Lower leg skin (tissue), 4 donors: ENCODE measurements at regions not wholly inside any gene's neighbourhood (a gene's known extent, or its start where the extent isn't known, plus 50 kb on each side); places are given as distances from the start of the nearest gene placed in this dataset.

Experiments
- DNase-seq, 2 donors: peaks; one replicate each; pipeline ENCODE4 v3.0.0-alpha.2; 2019; ENCODE audit warnings: low spot score in 2 of 2
- H3K4me3 ChIP-seq: fragments of 200-600 bp; sonication (generic); 2 replicates; pipeline ENCODE4 v1.5.1; 2017; ENCODE audit warnings: mild to moderate bottlenecking, low read depth; ENCODE audit not compliant: poor library complexity, severe bottlenecking
- CTCF ChIP-seq, 3 donors: fragments of 450-650 bp; IDR thresholded peaks; one replicate each; pipeline ENCODE4 v1.5.1; 2016; ENCODE audit warnings: antibody characterized with exemption in 3 of 3, mild to moderate bottlenecking in 3 of 3, moderate library complexity in 2 of 3
- POLR2A ChIP-seq, 2 donors: fragments of 450-650 bp; IDR thresholded peaks; one replicate each; pipeline ENCODE4 v1.6.1; 2016 to 2017; ENCODE audit warnings: antibody characterized with exemption in 2 of 2, mild to moderate bottlenecking in 1 of 2, moderate library complexity in 1 of 2
- WGBS, 2 donors: methylation state at CpG; one replicate each; pipeline ENCODE4 v1.1.5; 2018; 5-methylcytosine and 5-hydroxymethylcytosine counted together
- intact Hi-C: fragments of 100-400 bp; cut with DNase I; formaldehyde crosslinking; loops from one replicate; pipeline ENCODE4 v1.15.0; 2023; ENCODE audit warnings: low total_unique reads

GRCh38 chr4:145319751-145320150, 139.4 kb upstream of the OTUD4 start:
- intact Hi-C loops, result loop anchor here (10.0 kb wide), 1 partner anchor 325 kb away; no protein-coding TSS in a partner anchor
- H3K4me3 ChIP-seq, result no peak overlapping the region
- DNase-seq, result no peak
- TF ChIP-seq POLR2A (IDR thresholded peaks at IDR 0.05), result no peak
- TF ChIP-seq CTCF (IDR thresholded peaks at IDR 0.05), result no peak
- WGBS, 2 donors, result 61 to 66% methylated on average over 2 of the region's 2 CpGs

GRCh38 chr4:145316897-145317574, 136.6 kb upstream of the OTUD4 start:
- H3K4me3 ChIP-seq, result no peak overlapping the region
- DNase-seq, result no peak
- WGBS, 2 donors, result 86 to 91% methylated on average over 2 of the region's 2 CpGs
- intact Hi-C loops, result no loop called here
- TF ChIP-seq POLR2A (IDR thresholded peaks at IDR 0.05), result no peak
- TF ChIP-seq CTCF (IDR thresholded peaks at IDR 0.05), result no peak

GRCh38 chr4:145315811-145316225, 135.4 kb upstream of the OTUD4 start:
- TF ChIP-seq CTCF (IDR thresholded peaks at IDR 0.05) (no peak), POLR2A (IDR thresholded peaks at IDR 0.05) (no peak)
- intact Hi-C loops, result no loop called here
- peak in 1 of 2 donors; percentile 29 for DNase-seq
- H3K4me3 ChIP-seq, result no peak overlapping the region

GRCh38 chr4:145308598-145308997, 128.2 kb upstream of the OTUD4 start:
- intact Hi-C loops, result no loop called here
- WGBS, 2 donors, result 59 to 61% methylated on average over 3 of the region's 3 CpGs
- no peak overlapping the region for H3K4me3 ChIP-seq
- TF ChIP-seq POLR2A (IDR thresholded peaks at IDR 0.05), result no peak
- TF ChIP-seq CTCF (IDR thresholded peaks at IDR 0.05), result no peak
- DNase-seq, result no peak

- H3K4me3 ChIP-seq, result no peak overlapping the region
- TF ChIP-seq CTCF (IDR thresholded peaks at IDR 0.05), result no peak
- TF ChIP-seq POLR2A (IDR thresholded peaks at IDR 0.05), result no peak
- DNase-seq, result no peak
- WGBS, 2 donors, result 46 to 50% methylated on average over 4 of the region's 4 CpGs
- intact Hi-C loops, result no loop called here
Observed at GRCh38 chr4:145307763-145308430, 127.5 kb upstream of the OTUD4 start.
